Fibroblast of lung (primary cell): ENCODE measurements at regions not wholly inside any gene's neighbourhood (a gene's known extent, or its start where the extent isn't known, plus 50 kb on each side); places are given as distances from the start of the nearest gene placed in this dataset.

Source experiments
- DNase-seq, 2 donors: peaks; one replicate each; pipeline versions ENCODE4 v3.0.0 to v3.0.0-alpha.2; 2010; ENCODE audit warnings: low read depth in 2 of 2
- H2AFZ ChIP-seq: 2 replicates; pipeline ENCODE4 v1.5.1; 2012; ENCODE audit warnings: low read length, control low read depth, inconsistent platforms
- H3K27ac ChIP-seq: 2 replicates; pipeline ENCODE4 v1.5.1; 2011; ENCODE audit warnings: low read length, control low read depth; ENCODE audit not compliant: insufficient read depth
- H3K27me3 ChIP-seq: 2 replicates; pipeline ENCODE4 v1.5.1; 2011; ENCODE audit warnings: mild to moderate bottlenecking, low read length; ENCODE audit not compliant: control insufficient read depth, insufficient read depth
- H3K36me3 ChIP-seq: 2 replicates; pipeline ENCODE4 v1.5.1; 2011; ENCODE audit warnings: low read length; ENCODE audit not compliant: control insufficient read depth, insufficient read depth
- H3K4me1 ChIP-seq: 2 replicates; pipeline ENCODE4 v1.5.1; 2011; ENCODE audit warnings: low read length; ENCODE audit not compliant: control insufficient read depth, insufficient read depth; ENCODE audit errors: extremely low read depth
- H3K4me2 ChIP-seq: 2 replicates; pipeline ENCODE4 v1.5.1; 2011; ENCODE audit warnings: low read length, control low read depth; ENCODE audit not compliant: insufficient read depth; ENCODE audit errors: extremely low read depth
- H3K4me3 ChIP-seq, 4 experiments: fragments of 200-600 bp in 1 of 4; sonication (generic) in 1 of 4; replicated peaks in 1 of 4; 2 replicates each; pipeline ENCODE4 v1.5.1; 2011 to 2016; ENCODE audit warnings: low read length in 4 of 4, low read depth in 3 of 4, mild to moderate bottlenecking in 3 of 4, control low read depth in 2 of 4, inconsistent platforms in 1 of 4, mixed read lengths in 1 of 4; ENCODE audit not compliant: insufficient read depth in 1 of 4; ENCODE audit errors: control extremely low read depth in 1 of 4
- H3K79me2 ChIP-seq: 2 replicates; pipeline ENCODE4 v1.5.1; 2012; ENCODE audit warnings: mild to moderate bottlenecking, low read length, inconsistent platforms; ENCODE audit not compliant: control insufficient read depth, insufficient read depth
- H3K9ac ChIP-seq: 2 replicates; pipeline ENCODE4 v1.5.1; 2011; ENCODE audit warnings: mild to moderate bottlenecking, low read length, control low read depth; ENCODE audit not compliant: insufficient read depth
- H3K9me3 ChIP-seq: 2 replicates; pipeline ENCODE4 v1.5.1; 2012; ENCODE audit warnings: low read depth, low read length; ENCODE audit not compliant: control insufficient read depth, insufficient read depth
- H4K20me1 ChIP-seq: 2 replicates; pipeline ENCODE4 v1.5.1; 2011; ENCODE audit warnings: low read length; ENCODE audit not compliant: control insufficient read depth, insufficient read depth; ENCODE audit errors: extremely low read depth
- CTCF ChIP-seq, 2 donors: IDR thresholded peaks in 1 of 2; conservative IDR thresholded peaks in 1 of 2; 1 replicate in 1 of 2; 2 replicates in 1 of 2; pipeline ENCODE4 v1.5.1; 2011 to 2012; ENCODE audit warnings: low read length in 2 of 2, control low read depth in 1 of 2, inconsistent platforms in 1 of 2, low read depth in 1 of 2, mild to moderate bottlenecking in 1 of 2
- EZH2 ChIP-seq: IDR thresholded peaks from 2 replicates; pipeline ENCODE4 v1.5.1; 2012; ENCODE audit warnings: low read length, control low read depth, mild to moderate bottlenecking; ENCODE audit errors: missing control alignments

- Histone ChIP-seq H3K27me3 (no peaks in the 10 kb centered on the region), H3K4me3 (no peak overlapping the region), H3K4me1 (peaks cover 10% of the 10 kb centered on the region), H3K9me3 (no peaks in the 10 kb centered on the region), H3K36me3 (no peaks in the 10 kb centered on the region), H3K9ac (no peak overlapping the region), H2AFZ (no peak overlapping the region), H3K79me2 (no peaks in the 10 kb centered on the region), H3K27ac (peak overlapping the region; percentile 79), H3K4me2 (peak overlapping the region; percentile 17), H4K20me1 (no peaks in the 10 kb centered on the region)
- peak; percentile 66 to 95 for DNase-seq
- TF ChIP-seq CTCF (conservative IDR thresholded peaks at IDR 0.05 in 1 of 2, IDR thresholded peaks at IDR 0.05 in 1 of 2; ENCODE audit: low read depth in 1 of 2, low read length in 2 of 2) (no peak), EZH2 (no peak)
These were observed 294.8 kb upstream of the KLF4 start for GRCh38 chr9:107784235-107784958.

- H3K27ac ChIP-seq = no peak overlapping the region
- no peaks in the 10 kb centered on the region for H3K79me2 ChIP-seq
- no peaks in the 10 kb centered on the region for H4K20me1 ChIP-seq
- H3K9me3 ChIP-seq = no peaks in the 10 kb centered on the region
- H3K4me3 ChIP-seq = no peak overlapping the region
- H3K4me1 ChIP-seq = peaks cover 10% of the 10 kb centered on the region
- H2AFZ ChIP-seq = no peak overlapping the region
- no peaks in the 10 kb centered on the region for H3K27me3 ChIP-seq
- no peak overlapping the region for H3K4me2 ChIP-seq
- no peak for DNase-seq
- H3K36me3 ChIP-seq = no peaks in the 10 kb centered on the region
- TF ChIP-seq EZH2 = no peak
- TF ChIP-seq CTCF (conservative IDR thresholded peaks at IDR 0.05 in 1 of 2, IDR thresholded peaks at IDR 0.05 in 1 of 2; ENCODE audit: low read depth in 1 of 2, low read length in 2 of 2) = no peak
- H3K9ac ChIP-seq = no peak overlapping the region
These were observed 293.2 kb upstream of the KLF4 start for GRCh38 chr9:107782789-107783188.

GRCh38 chr9:107782381-107782780 is 292.8 kb upstream of the KLF4 start:
- no peaks in the 10 kb centered on the region for H3K9me3 ChIP-seq
- H3K4me3 ChIP-seq = no peak overlapping the region
- DNase-seq = peak; percentile 31 to 72
- no peaks in the 10 kb centered on the region for H4K20me1 ChIP-seq
- H2AFZ ChIP-seq = no peak overlapping the region
- no peaks in the 10 kb centered on the region for H3K27me3 ChIP-seq
- H3K9ac ChIP-seq = no peak overlapping the region
- TF ChIP-seq CTCF (conservative IDR thresholded peaks at IDR 0.05 in 1 of 2, IDR thresholded peaks at IDR 0.05 in 1 of 2; ENCODE audit: low read depth in 1 of 2, low read length in 2 of 2) (no peak), EZH2 (no peak)
- H3K27ac ChIP-seq = no peak overlapping the region
- peaks cover 10% of the 10 kb centered on the region for H3K4me1 ChIP-seq
- H3K36me3 ChIP-seq = no peaks in the 10 kb centered on the region
- H3K4me2 ChIP-seq = no peak overlapping the region
- no peaks in the 10 kb centered on the region for H3K79me2 ChIP-seq
